NCI-H460 (cell line): ENCODE measurements at regions not wholly inside any gene's neighbourhood (a gene's known extent, or its start where the extent isn't known, plus 50 kb on each side); places are given as distances from the start of the nearest gene placed in this dataset.
"Not testable (repeated sequence)": the region's sequence is repeated elsewhere in the genome, so short reads cannot be mapped to it uniquely, and the experiment has no call there.

Experiments used
- DNase-seq: peaks from one replicate; pipeline ENCODE4 v3.0.0-alpha.2; 2016; ENCODE audit warnings: low read depth; ENCODE audit errors: extremely low read depth

- not testable (repeated sequence) for DNase-seq
Measured at GRCh38 chr16:33913601-33914000, 454.2 kb downstream of the TP53TG3F start.

GRCh38 chr16:33920761-33921545, 461.5 kb downstream of the TP53TG3F start:
- DNase-seq = not testable (repeated sequence)

- not testable (repeated sequence) for DNase-seq
Measured at GRCh38 chr16:33922914-33923313, 463.5 kb downstream of the TP53TG3F start.

GRCh38 chr16:33928026-33928425, 468.6 kb downstream of the TP53TG3F start:
- DNase-seq = not testable (repeated sequence)

- not testable (repeated sequence) for DNase-seq
Measured at GRCh38 chr16:33932191-33932590, 472.8 kb downstream of the TP53TG3F start.

GRCh38 chr16:33933039-33933438, 473.6 kb downstream of the TP53TG3F start:
- DNase-seq = not testable (repeated sequence)

GRCh38 chr16:33935766-33936165, 476.4 kb downstream of the TP53TG3F start:
- DNase-seq = not testable (repeated sequence)

GRCh38 chr16:33938097-33938496, 478.7 kb downstream of the TP53TG3F start:
- not testable (repeated sequence) for DNase-seq

- not testable (repeated sequence) for DNase-seq
Measured at GRCh38 chr16:33961536-33961935, 502.1 kb downstream of the TP53TG3F start.

GRCh38 chr16:33965534-33965933, 506.1 kb downstream of the TP53TG3F start:
- DNase-seq = not testable (repeated sequence)

GRCh38 chr16:33966855-33967254, 507.4 kb downstream of the TP53TG3F start:
- DNase-seq = not testable (repeated sequence)

GRCh38 chr16:33974557-33974956, 515.1 kb downstream of the TP53TG3F start:
- not testable (repeated sequence) for DNase-seq

- not testable (repeated sequence) for DNase-seq
Measured at GRCh38 chr16:33975744-33976143, 516.3 kb downstream of the TP53TG3F start.

GRCh38 chr16:33976521-33976920, 517.1 kb downstream of the TP53TG3F start:
- DNase-seq = not testable (repeated sequence)

- not testable (repeated sequence) for DNase-seq
Measured at GRCh38 chr16:33978784-33979183, 519.4 kb downstream of the TP53TG3F start.

- DNase-seq = not testable (repeated sequence)
Measured at GRCh38 chr16:33979613-33980012, 520.2 kb downstream of the TP53TG3F start.

GRCh38 chr16:33980736-33981135, 521.3 kb downstream of the TP53TG3F start:
- DNase-seq = not testable (repeated sequence)

GRCh38 chr16:33984428-33984827, 525.0 kb downstream of the TP53TG3F start:
- not testable (repeated sequence) for DNase-seq

- not testable (repeated sequence) for DNase-seq
Measured at GRCh38 chr16:33986521-33986920, 527.1 kb downstream of the TP53TG3F start.

GRCh38 chr16:33987348-33987963, 528.0 kb downstream of the TP53TG3F start:
- not testable (repeated sequence) for DNase-seq

GRCh38 chr16:33988012-33988411, 528.6 kb downstream of the TP53TG3F start:
- DNase-seq = not testable (repeated sequence)

- DNase-seq = not testable (repeated sequence)
Measured at GRCh38 chr16:33990488-33990887, 531.1 kb downstream of the TP53TG3F start.
